Epithelial cell of esophagus (primary cell): ENCODE measurements at regions not wholly inside any gene's neighbourhood (a gene's known extent, or its start where the extent isn't known, plus 50 kb on each side); places are given as distances from the start of the nearest gene placed in this dataset.

Experiments used
- DNase-seq: peaks from one replicate; pipeline ENCODE4 v3.0.0; 2010; ENCODE audit warnings: low read depth
- H3K4me3 ChIP-seq: 2 replicates; pipeline ENCODE4 v1.5.1; 2011; ENCODE audit warnings: mild to moderate bottlenecking, low read length, control low read depth
- TF ChIP-seq, protein P1 (sequence below): IDR thresholded peaks from 2 replicates; pipeline ENCODE4 v1.5.1; 2011; ENCODE audit warnings: low read depth, mild to moderate bottlenecking, low read length, control low read depth, inconsistent platforms; ENCODE audit not compliant: insufficient read depth; ENCODE audit errors: missing control alignments

- no peak for DNase-seq
These were observed 234.7 kb downstream of the NR2F1-AS1 start for GRCh38 chr5:93346301-93346700.

GRCh38 chr5:93343570-93343969 is 237.4 kb downstream of the NR2F1-AS1 start:
- no peak overlapping the region for H3K4me3 ChIP-seq
- TF ChIP-seq, protein P1, sequence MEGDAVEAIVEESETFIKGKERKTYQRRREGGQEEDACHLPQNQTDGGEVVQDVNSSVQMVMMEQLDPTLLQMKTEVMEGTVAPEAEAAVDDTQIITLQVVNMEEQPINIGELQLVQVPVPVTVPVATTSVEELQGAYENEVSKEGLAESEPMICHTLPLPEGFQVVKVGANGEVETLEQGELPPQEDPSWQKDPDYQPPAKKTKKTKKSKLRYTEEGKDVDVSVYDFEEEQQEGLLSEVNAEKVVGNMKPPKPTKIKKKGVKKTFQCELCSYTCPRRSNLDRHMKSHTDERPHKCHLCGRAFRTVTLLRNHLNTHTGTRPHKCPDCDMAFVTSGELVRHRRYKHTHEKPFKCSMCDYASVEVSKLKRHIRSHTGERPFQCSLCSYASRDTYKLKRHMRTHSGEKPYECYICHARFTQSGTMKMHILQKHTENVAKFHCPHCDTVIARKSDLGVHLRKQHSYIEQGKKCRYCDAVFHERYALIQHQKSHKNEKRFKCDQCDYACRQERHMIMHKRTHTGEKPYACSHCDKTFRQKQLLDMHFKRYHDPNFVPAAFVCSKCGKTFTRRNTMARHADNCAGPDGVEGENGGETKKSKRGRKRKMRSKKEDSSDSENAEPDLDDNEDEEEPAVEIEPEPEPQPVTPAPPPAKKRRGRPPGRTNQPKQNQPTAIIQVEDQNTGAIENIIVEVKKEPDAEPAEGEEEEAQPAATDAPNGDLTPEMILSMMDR = no peak
- no peak for DNase-seq

More at GRCh38 chr5:93346301-93346700, 234.7 kb downstream of the NR2F1-AS1 start:
- no peak overlapping the region for H3K4me3 ChIP-seq
- TF ChIP-seq, protein P1 = no peak

DNA sequence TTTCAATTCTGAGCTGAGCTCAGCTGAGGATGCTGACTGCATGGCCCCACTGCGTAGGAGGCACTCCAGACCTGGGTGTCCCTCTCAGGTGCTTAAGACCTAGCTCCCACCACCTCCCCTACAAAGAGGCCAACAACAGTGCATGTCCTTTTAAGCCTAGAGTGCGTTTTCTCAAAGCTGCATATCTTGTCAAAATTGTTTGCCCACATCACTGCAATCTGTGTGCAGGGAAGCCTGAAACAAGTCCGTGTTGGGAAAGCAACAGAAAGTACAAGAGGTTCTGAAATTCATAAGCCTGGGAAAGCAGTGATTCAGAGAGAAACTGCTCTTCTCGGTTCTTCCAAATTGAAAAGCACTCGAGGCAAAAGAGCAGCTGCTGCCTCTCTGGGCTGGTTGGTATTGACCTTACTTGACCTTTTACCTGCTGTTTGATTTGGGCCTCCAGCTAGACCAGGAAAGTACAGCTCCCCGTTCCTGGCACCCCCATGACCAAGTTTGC is 238.4 kb downstream of the NR2F1-AS1 start:
- no peak for DNase-seq
- TF ChIP-seq, protein P1 = no peak

GRCh38 chr5:93340881-93341280 is 240.1 kb downstream of the NR2F1-AS1 start:
- no peak for DNase-seq
- H3K4me3 ChIP-seq = no peak overlapping the region
- TF ChIP-seq, protein P1 = no peak

More for the DNA sequence above, 238.4 kb downstream of the NR2F1-AS1 start:
- H3K4me3 ChIP-seq = no peak overlapping the region

DNA sequence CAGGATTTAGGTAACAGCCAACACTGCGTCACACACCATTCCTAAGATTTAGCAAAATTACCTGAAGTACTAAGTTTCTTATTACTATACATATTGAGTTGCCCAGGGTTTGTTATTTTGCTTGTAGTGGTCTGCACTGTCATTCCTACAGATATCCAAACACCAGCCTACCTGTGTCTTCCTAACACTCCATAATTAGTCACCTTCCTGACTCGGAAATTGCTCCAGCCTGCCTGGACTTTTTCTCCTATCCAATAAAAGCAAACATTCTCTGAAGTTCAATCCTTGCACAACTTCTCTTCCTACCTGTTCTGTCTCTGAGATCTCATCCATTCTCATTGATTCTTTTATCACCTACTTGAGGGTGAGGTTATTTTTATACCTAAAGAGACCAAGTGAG is 243.9 kb downstream of the NR2F1-AS1 start:
- TF ChIP-seq, protein P1 = no peak
- peak; percentile 66 for DNase-seq
- no peak overlapping the region for H3K4me3 ChIP-seq

DNA sequence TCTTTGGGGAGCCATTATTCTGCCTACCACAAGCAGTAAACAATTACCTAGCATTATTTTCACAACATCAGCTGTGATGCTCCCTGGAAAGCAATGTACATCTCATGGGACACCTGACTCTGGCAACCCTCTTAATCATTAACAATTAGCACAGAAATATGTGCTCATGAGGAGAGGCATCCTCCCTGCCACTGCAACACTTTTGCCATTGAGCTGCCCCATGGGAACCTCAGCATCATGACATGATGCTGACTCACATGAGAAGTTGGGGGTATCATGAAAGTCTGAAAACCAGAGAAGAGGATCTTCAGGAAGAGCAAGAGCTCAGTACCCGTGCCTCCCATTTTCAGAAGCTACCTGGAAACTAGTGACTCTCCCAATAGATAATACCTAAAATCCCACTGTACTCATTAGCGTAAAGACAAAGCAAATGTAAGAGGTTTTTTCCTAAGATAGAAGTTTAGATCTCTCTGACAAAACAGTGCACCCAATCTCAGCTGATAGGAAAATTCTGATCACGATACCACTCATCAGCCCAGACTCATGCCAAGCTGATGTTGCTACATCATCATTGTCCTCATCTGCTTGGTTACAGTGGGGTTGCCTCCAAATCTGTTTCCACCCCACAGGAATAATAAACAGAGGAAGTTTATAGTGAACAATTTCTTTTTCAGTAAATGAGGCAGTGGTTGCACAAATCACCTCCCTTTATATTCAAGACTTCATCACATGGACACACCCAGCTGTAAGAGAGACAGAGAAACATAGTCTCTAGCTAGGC is 244.5 kb downstream of the NR2F1-AS1 start:
- peak; percentile 16 for DNase-seq
- TF ChIP-seq, protein P1 = no peak

More for the DNA sequence above, 244.5 kb downstream of the NR2F1-AS1 start:
- no peak overlapping the region for H3K4me3 ChIP-seq
